HUES64 (cell line): ENCODE measurements at regions not wholly inside any gene's neighbourhood (a gene's known extent, or its start where the extent isn't known, plus 50 kb on each side); places are given as distances from the start of the nearest gene placed in this dataset.
"Not testable (repeated sequence)": the region's sequence is repeated elsewhere in the genome, so short reads cannot be mapped to it uniquely, and the experiment has no call there.

ENCODE experiments used
- H3K27ac ChIP-seq: 2 replicates; pipeline ENCODE4 v1.7.0; 2013; ENCODE audit warnings: low read depth, low read length, inconsistent platforms
- H3K27me3 ChIP-seq: 2 replicates; pipeline ENCODE4 v1.6.1; 2013; ENCODE audit warnings: mild to moderate bottlenecking, low read length; ENCODE audit not compliant: insufficient read depth
- H3K36me3 ChIP-seq: 2 replicates; pipeline ENCODE4 v1.6.1; 2013; ENCODE audit warnings: mild to moderate bottlenecking, low read length; ENCODE audit not compliant: insufficient read depth
- H3K4me1 ChIP-seq: 2 replicates; pipeline ENCODE4 v1.6.1; 2013; ENCODE audit warnings: mild to moderate bottlenecking, low read length, moderate library complexity; ENCODE audit not compliant: insufficient read depth
- H3K4me3 ChIP-seq: 2 replicates; pipeline ENCODE4 v1.5.1; 2013; ENCODE audit warnings: mild to moderate bottlenecking, low read length, moderate library complexity
- H3K9ac ChIP-seq: 2 replicates; pipeline ENCODE4 v1.6.1; 2013; ENCODE audit warnings: mild to moderate bottlenecking, low read depth, low read length
- H3K9me3 ChIP-seq: 2 replicates; pipeline ENCODE4 v1.6.1; 2013; ENCODE audit warnings: low read depth, low read length; ENCODE audit not compliant: insufficient read depth
- WGBS: fragments of 150-250, 120-280 bp; methylation state at CpG from one replicate; pipeline ENCODE4 v1.1.7; 2013; ENCODE audit warnings: missing lambda C conversion rate; 5-methylcytosine and 5-hydroxymethylcytosine counted together

DNA sequence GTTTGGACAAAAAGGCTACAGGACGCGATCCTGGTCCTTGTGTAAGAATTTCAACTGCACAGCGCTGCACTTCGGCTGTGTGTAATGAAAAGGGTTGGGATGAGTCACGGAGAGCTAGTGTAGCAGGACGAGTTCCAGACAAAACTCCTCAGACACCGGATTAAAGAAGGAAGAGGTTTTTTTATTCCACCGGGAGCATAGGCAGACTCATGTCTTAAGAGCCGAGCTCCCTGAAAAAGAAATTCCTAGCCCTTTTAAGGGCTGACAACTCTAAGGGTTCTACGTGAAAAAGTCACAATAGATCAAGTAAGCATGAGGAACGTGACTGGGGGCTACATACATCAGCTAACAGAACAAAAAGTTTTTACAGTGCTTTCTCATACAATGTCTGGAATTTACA is 54.8 kb upstream of the FAM90A1 start:
- H3K4me3 ChIP-seq, H3K9ac ChIP-seq, H3K9me3 ChIP-seq, H3K27me3 ChIP-seq, H3K27ac ChIP-seq, H3K4me1 ChIP-seq, H3K36me3 ChIP-seq: not testable (repeated sequence)
- WGBS = 70% methylated on average over 7 of the region's 11 CpGs

DNA sequence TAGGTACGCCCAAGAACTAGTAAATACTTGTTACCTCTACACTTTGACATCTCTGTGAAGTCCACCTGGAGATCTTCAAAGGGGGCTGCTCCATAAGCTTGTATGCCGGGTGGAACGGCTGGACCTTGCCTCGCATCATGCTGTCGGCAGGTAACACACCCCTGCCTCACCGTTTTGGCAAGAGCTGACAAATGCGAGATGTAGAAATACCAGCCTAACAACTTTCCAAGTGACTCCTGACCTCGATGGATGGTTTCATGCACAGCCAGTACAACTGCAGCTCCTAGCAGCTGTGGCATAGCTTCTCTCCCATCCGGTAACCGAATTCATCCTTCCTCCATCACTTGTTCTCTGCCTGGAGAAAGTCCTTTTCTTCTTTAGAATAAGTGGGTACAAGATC is 58.3 kb upstream of the FAM90A1 start:
- not testable (repeated sequence) for H3K9ac ChIP-seq, H3K27ac ChIP-seq, H3K4me3 ChIP-seq, H3K36me3 ChIP-seq, H3K27me3 ChIP-seq, H3K9me3 ChIP-seq, H3K4me1 ChIP-seq
- WGBS = 96% methylated on average over 9 of the region's 10 CpGs

DNA sequence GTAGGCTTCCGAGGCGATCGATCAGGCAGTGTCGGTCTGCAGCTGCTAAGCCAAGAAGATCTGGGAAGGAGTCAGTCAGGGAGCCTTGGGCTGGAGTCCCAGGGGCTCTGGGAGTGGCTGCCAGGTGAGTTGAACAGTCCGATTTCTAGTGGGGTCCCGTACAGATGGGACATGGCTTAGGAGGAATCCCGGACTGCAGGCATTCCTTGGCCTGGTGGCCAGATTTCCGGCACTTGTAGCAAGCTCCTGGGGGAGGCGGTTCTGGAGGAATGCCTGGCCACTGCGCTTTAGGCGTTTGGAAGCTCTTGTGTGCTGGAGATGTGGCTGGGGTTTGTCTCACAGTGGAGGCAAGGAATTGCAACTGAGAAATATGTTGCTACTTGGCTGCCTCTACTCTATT is 64.3 kb upstream of the FAM90A1 start:
- not testable (repeated sequence) for H3K9me3 ChIP-seq, H3K4me3 ChIP-seq, H3K9ac ChIP-seq, H3K27ac ChIP-seq, H3K36me3 ChIP-seq, H3K4me1 ChIP-seq, H3K27me3 ChIP-seq
- 95% methylated on average over 9 of the region's 11 CpGs for WGBS

DNA sequence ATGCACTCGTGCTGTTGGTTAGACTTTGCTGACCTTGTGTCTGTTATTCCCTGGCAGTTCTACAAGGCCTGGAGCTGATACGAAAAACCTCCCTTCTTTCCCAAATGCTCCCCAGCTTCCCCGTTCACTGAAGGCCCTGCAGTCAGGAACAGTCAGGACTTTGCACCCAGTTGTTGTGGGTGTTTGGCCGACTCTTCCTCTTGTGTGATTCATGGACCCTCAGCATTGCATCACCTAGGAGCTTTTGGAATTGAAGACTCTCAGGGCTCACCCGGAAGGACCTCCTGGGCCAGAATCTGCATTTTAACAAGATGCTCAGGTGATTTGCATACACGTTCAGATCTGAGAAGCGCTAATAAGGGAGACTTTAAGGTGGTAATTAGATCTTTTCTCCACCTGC is 67.2 kb upstream of the FAM90A1 start:
- not testable (repeated sequence) for H3K9ac ChIP-seq, H3K4me1 ChIP-seq, H3K27ac ChIP-seq, H3K9me3 ChIP-seq, H3K36me3 ChIP-seq, H3K27me3 ChIP-seq, H3K4me3 ChIP-seq
- 42% methylated on average over 6 of the region's 7 CpGs for WGBS

DNA sequence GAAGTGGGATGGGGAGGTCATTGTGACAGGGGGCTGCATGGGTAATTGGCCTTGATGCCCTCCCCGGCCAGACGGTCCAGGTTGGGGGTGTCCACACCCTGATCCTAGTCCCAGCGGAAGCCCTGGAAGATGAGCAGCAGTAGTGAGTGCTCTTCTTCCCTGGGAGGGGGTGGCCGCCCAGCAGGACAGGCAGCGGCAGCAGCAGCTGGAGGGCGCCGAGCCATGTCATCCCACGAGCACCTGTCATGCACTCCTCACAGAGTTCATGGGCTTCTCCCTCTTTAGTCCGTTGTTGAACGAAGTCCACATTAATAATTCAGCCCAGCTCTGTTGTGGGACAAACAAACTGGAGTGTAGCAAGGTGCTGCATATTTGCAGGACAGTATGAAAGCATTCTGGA is 81.2 kb upstream of the FAM90A1 start:
- not testable (repeated sequence) for H3K9ac ChIP-seq, H3K27ac ChIP-seq, H3K4me1 ChIP-seq, H3K9me3 ChIP-seq, H3K4me3 ChIP-seq, H3K27me3 ChIP-seq, H3K36me3 ChIP-seq
- 65% methylated on average over 6 of the region's 10 CpGs for WGBS

DNA sequence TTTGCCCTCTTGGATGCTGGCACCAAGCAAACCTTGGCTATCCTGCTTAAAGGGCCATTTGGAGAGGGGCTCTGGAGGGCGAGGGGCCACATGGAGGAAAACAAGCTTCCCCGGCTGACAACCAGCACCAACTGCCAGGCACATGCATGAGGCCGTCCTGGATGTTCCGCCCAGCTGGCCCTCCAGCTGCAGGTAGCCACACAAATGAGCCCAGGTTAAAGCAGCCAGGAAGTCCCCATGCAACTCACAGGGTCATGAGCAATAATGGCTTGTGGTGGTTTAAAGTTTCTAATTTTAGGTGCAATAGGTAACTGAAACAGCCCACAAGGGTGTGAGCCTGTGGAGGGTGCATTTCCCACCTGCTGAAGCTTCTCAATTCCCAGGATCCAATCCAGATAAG is 88.6 kb upstream of the FAM90A1 start:
- not testable (repeated sequence) for H3K27ac ChIP-seq, H3K27me3 ChIP-seq, H3K36me3 ChIP-seq, H3K4me3 ChIP-seq, H3K9ac ChIP-seq, H3K9me3 ChIP-seq
- peaks cover 20% of the 10 kb centered on the region for H3K4me1 ChIP-seq
- 94% methylated on average over 4 of the region's 4 CpGs for WGBS

DNA sequence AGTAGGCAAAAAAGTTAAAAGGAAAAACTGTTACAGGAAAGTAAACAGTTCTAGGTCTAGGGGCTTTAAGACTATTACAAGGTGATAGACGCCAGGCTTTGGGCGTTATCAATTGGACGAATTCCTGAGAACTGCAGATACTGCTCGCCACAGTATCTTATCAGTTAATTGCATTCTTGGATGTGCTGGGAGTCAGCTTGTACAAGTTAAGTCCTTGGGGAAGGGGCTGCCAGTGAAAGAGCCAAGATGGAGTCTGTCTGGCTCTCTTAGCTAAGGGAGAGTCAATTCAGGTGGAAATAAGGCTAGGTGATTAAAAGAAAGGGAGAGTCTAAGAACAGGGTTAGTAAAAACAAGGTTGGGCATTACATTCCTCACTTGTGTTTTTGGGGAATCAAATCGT is 90.3 kb upstream of the FAM90A1 start:
- H3K9ac ChIP-seq, H3K9me3 ChIP-seq, H3K36me3 ChIP-seq, H3K27me3 ChIP-seq, H3K4me3 ChIP-seq, H3K27ac ChIP-seq: not testable (repeated sequence)
- whole genome bisulfite sequencing = 88% methylated on average over 4 of the region's 5 CpGs
- H3K4me1 ChIP-seq = peaks cover 23% of the 10 kb centered on the region

DNA sequence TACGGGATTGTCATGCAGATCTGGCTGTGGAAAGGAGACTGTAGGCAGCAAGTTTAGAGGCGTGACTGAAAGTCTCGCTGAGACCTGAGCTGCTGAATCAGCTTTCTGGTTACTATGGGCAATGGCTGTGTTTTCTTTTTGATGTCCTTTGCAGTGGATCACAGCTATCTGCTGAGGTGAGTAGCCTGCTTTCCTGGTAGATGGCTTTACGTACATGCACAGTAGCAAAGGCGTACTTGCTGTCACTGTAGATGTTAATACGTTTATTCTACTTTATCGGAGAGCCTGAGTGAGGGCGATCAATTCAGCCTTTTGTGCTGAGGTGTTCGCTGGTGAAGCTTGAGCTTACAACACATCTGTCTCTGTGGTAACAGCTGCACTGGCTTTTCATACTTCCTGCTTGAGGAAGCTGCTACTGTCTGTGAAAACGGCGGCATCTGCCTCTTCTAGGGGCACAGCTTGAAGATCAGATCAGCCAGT is 92.9 kb upstream of the FAM90A1 start:
- H3K27me3 ChIP-seq, H3K9me3 ChIP-seq, H3K36me3 ChIP-seq: not testable (repeated sequence)
- Histone ChIP-seq H3K27ac (peak overlapping the region; percentile 62; the same call in 1 of the 2 replicates), H3K4me3 (0 out of 2 replicates have a peak overlapping the region, but pooled peaks have one; percentile 21), H3K4me1 (peaks cover 23% of the 10 kb centered on the region), H3K9ac (peak overlapping the region; percentile 40; the same call in 1 of the 2 replicates)
- WGBS = 31% methylated on average over 11 of the region's 11 CpGs

DNA sequence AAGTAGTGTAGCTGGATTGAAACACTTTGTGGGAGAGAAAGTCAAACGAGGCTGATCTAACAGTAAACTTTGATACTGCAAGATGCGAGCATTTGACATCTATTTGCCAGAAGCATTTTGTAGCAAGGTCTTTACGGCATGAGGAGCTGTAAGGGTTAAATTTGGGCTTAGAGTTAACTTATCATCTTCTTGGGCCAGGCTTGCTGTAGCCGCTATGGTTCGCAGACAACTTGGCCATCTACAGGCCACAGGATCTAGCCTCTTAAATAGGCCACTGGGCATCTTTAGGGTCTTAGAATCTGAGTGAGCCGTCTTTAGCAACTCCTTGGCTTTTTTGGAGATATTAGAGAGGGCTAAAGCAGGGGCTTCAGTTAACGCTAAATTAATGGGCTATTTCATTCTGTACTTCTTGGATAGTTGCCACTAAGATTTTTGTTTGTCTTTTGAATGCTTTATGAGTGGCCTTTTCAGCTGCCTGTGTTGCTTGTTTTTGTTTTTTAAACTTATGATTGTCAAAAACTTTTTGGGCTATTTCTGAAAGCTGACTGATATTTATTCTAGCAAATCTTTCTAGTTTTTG is 93.5 kb upstream of the FAM90A1 start:
- 72% methylated on average over 6 of the region's 7 CpGs for WGBS
- H3K9me3 ChIP-seq, H3K4me3 ChIP-seq: not testable (repeated sequence)

DNA sequence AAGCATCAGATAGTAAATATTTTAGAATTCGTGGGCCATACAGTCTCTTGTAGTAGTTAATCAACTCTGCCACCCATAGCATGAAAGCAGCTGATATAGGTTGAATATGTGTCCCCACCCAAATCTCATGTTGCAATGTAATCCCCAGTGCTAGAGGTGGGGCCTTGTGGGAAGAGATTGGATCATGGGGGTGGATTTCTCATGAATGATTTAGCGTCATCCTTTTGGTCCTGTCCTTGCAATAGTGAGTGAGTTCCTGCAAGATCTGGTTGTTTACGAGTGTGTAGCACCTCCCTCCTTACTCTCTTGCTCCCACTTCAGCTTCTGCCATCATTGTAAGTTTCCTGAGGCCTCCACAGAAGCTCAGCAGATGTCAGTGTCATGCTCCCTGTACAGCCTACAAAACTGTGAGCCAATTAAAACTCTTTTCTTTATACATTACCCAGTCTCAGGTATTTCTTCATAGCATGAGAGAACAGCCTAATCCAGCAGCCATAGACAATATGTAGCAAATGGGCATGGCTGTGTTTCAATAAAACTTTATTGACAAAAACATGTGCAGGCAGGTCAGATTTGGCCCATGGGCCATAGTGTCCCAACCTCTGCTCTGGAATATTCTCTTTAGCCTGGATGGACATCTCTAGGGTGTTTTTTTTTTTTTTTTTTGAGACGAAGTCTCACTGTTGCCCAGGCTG is 97.9 kb upstream of the FAM90A1 start:
- H3K4me3 ChIP-seq, H3K36me3 ChIP-seq, H3K9ac ChIP-seq, H3K4me1 ChIP-seq, H3K27me3 ChIP-seq, H3K27ac ChIP-seq, H3K9me3 ChIP-seq: not testable (repeated sequence)
- WGBS = 88% methylated on average over 1 of the region's 4 CpGs

More for the DNA sequence above, 93.5 kb upstream of the FAM90A1 start:
- peaks cover 23% of the 10 kb centered on the region for H3K4me1 ChIP-seq
- H3K36me3 ChIP-seq, H3K9ac ChIP-seq, H3K27ac ChIP-seq, H3K27me3 ChIP-seq: not testable (repeated sequence)

DNA sequence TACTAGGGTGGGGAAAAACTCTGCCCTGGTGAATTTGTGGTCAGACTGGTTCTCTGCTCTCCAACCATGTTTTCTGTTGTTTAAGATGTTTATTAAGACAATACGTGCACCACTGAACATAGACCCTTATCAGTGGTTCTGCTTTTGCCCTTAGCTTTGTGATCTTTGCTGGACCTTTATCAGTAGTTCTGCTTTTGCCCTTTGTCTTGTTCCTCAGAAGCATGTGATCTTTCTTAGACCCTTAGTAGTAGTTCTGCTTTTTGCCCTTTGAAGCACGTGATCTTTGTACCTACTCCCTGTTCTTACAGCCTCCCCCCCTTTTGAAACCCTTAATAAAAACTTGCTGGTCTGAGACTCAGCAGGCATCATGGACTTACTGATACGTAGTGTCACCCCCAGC is 101.4 kb upstream of the FAM90A1 start:
- H3K9ac ChIP-seq, H3K9me3 ChIP-seq, H3K27me3 ChIP-seq, H3K36me3 ChIP-seq, H3K4me3 ChIP-seq, H3K4me1 ChIP-seq, H3K27ac ChIP-seq: not testable (repeated sequence)
- 95% methylated on average over 3 of the region's 3 CpGs for WGBS

DNA sequence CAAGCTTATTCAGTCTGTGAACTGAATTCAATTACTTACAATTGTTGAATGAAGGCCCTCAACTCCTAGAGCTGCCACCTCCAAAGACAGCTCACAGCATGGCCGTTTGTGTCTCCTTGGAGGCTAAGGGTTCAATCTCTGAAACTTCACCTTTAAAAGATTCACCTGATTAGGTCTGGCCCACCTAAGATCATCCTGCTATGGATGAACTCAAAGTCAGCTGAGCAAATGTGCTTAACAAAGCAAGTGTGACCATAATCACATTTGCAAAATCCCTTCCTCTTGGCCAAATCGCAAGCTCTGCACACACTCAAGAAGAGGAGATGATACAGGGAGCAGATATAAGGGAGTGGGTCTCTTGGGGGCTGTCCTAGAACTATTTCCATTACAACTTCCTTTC is 105.0 kb upstream of the FAM90A1 start:
- H3K36me3 ChIP-seq, H3K9ac ChIP-seq, H3K27me3 ChIP-seq, H3K9me3 ChIP-seq, H3K4me1 ChIP-seq, H3K27ac ChIP-seq, H3K4me3 ChIP-seq: not testable (repeated sequence)
- 80% methylated on average over 1 of the region's 2 CpGs for WGBS
